ENCODE measurements at regions not wholly inside any gene's neighbourhood (a gene's known extent, or its start where the extent isn't known, plus 50 kb on each side); places are given as distances from the start of the nearest gene placed in this dataset.

DNA sequence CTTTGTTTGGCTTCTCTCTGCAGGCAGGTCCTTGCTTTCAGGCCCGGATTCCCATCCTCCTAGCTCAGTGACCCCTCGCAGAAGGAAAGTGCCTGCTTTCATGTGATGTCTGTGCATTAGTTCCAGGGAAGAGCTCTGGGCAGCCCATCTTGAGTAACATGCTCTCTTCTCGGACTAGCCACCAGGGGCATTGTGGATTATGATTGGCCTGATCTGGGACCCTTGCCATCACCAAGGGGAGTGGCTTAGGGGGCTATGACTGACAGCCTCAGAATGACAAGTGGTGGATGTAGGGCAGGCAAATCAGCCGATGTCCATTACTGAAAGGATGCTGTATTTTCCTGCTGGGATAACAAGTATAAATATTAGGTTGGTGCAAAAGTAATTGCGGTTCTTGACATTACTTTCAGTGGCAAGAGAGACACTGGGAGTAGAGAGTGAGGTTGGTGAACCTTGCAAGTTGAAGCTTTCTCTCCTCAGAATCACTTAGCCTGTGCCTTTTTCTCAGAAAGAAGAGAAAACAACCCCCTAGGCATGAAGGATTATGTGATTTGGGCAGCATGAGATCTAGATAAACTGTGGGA is 71.5 kb upstream of the MPHOSPH6 start:
- TF ChIP-seq, protein P1, sequence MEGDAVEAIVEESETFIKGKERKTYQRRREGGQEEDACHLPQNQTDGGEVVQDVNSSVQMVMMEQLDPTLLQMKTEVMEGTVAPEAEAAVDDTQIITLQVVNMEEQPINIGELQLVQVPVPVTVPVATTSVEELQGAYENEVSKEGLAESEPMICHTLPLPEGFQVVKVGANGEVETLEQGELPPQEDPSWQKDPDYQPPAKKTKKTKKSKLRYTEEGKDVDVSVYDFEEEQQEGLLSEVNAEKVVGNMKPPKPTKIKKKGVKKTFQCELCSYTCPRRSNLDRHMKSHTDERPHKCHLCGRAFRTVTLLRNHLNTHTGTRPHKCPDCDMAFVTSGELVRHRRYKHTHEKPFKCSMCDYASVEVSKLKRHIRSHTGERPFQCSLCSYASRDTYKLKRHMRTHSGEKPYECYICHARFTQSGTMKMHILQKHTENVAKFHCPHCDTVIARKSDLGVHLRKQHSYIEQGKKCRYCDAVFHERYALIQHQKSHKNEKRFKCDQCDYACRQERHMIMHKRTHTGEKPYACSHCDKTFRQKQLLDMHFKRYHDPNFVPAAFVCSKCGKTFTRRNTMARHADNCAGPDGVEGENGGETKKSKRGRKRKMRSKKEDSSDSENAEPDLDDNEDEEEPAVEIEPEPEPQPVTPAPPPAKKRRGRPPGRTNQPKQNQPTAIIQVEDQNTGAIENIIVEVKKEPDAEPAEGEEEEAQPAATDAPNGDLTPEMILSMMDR (IDR thresholded peaks at IDR 0.05) = no peak
- no peak for TF ChIP-seq POLR2A (IDR thresholded peaks at IDR 0.05; ENCODE audit: low read depth)
- TF ChIP-seq POLR2AphosphoS5 (IDR thresholded peaks at IDR 0.05) = no peak
